Panc1 (cell line): ENCODE measurements at regions not wholly inside any gene's neighbourhood (a gene's known extent, or its start where the extent isn't known, plus 50 kb on each side); places are given as distances from the start of the nearest gene placed in this dataset.

ENCODE experiments used
- ATAC-seq: fragments of 200-7000 bp; cut with Tn5 transposase; 2 replicates; pipeline ENCODE4 v1.9.1; 2020; ENCODE audit warnings: mild to moderate bottlenecking, moderate library complexity
- BruUV-seq: library from RNA; stranded (reverse); fragments of 400-500 nt; replicated peaks from 2 replicates; lab custom pipeline; 2021; lab: Mats Ljungman, UMichigan
- CTCF ChIA-PET: fragments of 300-600 bp; sonication (Branson Sonifier 250); formaldehyde crosslinking; loops from one replicate; lab custom pipeline; 2022; ENCODE audit warnings: antibody characterized with exemption; lab: Charles Lee
- POLR2A ChIA-PET: fragments of 300-600 bp; sonication (Branson Sonifier 250); formaldehyde crosslinking; loops from one replicate; lab custom pipeline; 2022; ENCODE audit warnings: antibody characterized with exemption; lab: Charles Lee
- DNase-seq: peaks from one replicate; pipeline ENCODE4 v3.0.0-alpha.2; 2010; ENCODE audit warnings: low read depth, low spot score
- H3K27ac ChIP-seq: 2 replicates; pipeline ENCODE4 v1.5.1; 2011; ENCODE audit warnings: mild to moderate bottlenecking, low read length, inconsistent platforms
- H3K27me3 ChIP-seq: fragments of 200-500 bp; sonication (Bioruptor generic); 2 replicates; pipeline ENCODE4 v1.6.0; 2014; ENCODE audit warnings: low read length, inconsistent platforms; ENCODE audit not compliant: control insufficient read depth, insufficient read depth
- H3K36me3 ChIP-seq: fragments of 200-500 bp; sonication (Bioruptor generic); 2 replicates; pipeline ENCODE4 v1.5.1; 2014; ENCODE audit warnings: inconsistent platforms, mild to moderate bottlenecking, low read length, moderate library complexity; ENCODE audit not compliant: control insufficient read depth, insufficient read depth
- H3K4me1 ChIP-seq: 2 replicates; pipeline ENCODE4 v1.5.1; 2011; ENCODE audit warnings: inconsistent platforms, mild to moderate bottlenecking, low read length, moderate library complexity; ENCODE audit not compliant: control insufficient read depth, insufficient read depth
- H3K4me3 ChIP-seq, 2 experiments: 2 replicates each; pipeline ENCODE4 v1.5.1; 2011 to 2012; ENCODE audit warnings: low read depth in 2 of 2, low read length in 2 of 2, mild to moderate bottlenecking in 2 of 2, inconsistent platforms in 1 of 2, moderate library complexity in 1 of 2
- H3K9me3 ChIP-seq: fragments of 200-500 bp; sonication (Bioruptor generic); 2 replicates; pipeline ENCODE4 v1.5.1; 2014; ENCODE audit warnings: low read depth, mild to moderate bottlenecking, inconsistent platforms, low read length, moderate library complexity; ENCODE audit not compliant: control insufficient read depth, insufficient read depth
- POLR2AphosphoS5 ChIP-seq: IDR thresholded peaks from 2 replicates; pipeline ENCODE4 v1.6.1; 2012; ENCODE audit warnings: mild to moderate bottlenecking, low read depth, low read length, moderate library complexity
- REST ChIP-seq, 2 experiments: IDR thresholded peaks; 2 replicates each; pipeline ENCODE4 v1.6.1; 2011 to 2012; ENCODE audit warnings: low read depth in 2 of 2, control low read depth in 1 of 2, low read length in 1 of 2, mild to moderate bottlenecking in 1 of 2, moderate library complexity in 1 of 2; ENCODE audit not compliant: insufficient read depth in 1 of 2
- SIN3A ChIP-seq: IDR thresholded peaks from 2 replicates; pipeline ENCODE4 v1.6.1; 2012; ENCODE audit warnings: low read depth, mild to moderate bottlenecking, low read length, moderate library complexity, borderline replicate concordance; ENCODE audit not compliant: insufficient read depth
- TCF7L2 ChIP-seq: IDR thresholded peaks from 2 replicates; pipeline ENCODE4 v1.6.1; 2011; ENCODE audit warnings: mild to moderate bottlenecking, low read depth, low read length, inconsistent platforms
- in situ Hi-C: cut with HindIII; loops from 2 replicates; pipeline ENCODE4 v1.10.0; 2016; ENCODE audit warnings: low sequenced_read_pairs, low pct_unique_long_range_greater_than_20kb
- intact Hi-C: fragments of 100-400 bp; cut with micrococcal nuclease; formaldehyde crosslinking; loops from one replicate; pipeline ENCODE4 v1.10.0; 2022; ENCODE audit not compliant: unreplicated experiment
- TF ChIP-seq, protein P1 (sequence below): fragments of 450-650 bp; IDR thresholded peaks from 2 replicates; pipeline ENCODE4 v1.5.1; 2017; ENCODE audit warnings: mild to moderate bottlenecking

DNA sequence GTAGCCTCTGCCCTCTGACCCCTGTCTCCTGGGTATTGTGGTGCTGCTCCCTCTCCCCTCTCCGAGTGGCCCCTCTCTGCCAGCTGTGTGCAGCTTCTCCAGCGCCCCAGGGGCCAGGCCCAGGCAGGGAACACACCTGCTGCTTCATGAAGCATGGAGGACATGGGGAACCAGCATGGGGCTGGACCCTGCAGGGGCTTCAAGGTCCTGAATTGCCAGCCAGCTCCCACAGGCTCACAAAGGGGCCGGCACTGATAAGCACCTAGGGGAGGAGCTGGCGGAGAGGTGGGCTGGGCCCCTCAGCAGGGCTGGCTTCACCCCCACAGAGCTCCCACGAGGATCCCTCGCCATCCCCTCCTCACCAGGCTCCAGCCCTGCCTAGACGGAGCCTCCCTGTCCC is 77.4 kb upstream of the GPC1 start:
- ChIA-PET POLR2A (no interaction called here), CTCF (no interaction called here)
- BruUV-seq: no TSS peak
- peak; percentile 32; the same call in 1 of the 2 replicates for ATAC-seq
- H3K27me3 ChIP-seq: no peaks in the 10 kb centered on the region
- H3K4me1 ChIP-seq: no peaks in the 10 kb centered on the region
- H3K4me3 ChIP-seq: no peak overlapping the region
- TF ChIP-seq POLR2AphosphoS5: no peak
- no peak for TF ChIP-seq SIN3A
- no peak for TF ChIP-seq REST (IDR thresholded peaks at IDR 0.05; ENCODE audit: insufficient read depth in 1 of 2, low read depth in 2 of 2, low read length in 1 of 2)
- intact Hi-C loops: no loop called here
- H3K9me3 ChIP-seq: peaks cover 6% of the 10 kb centered on the region; the same call in 1 of the 2 replicates
- H3K27ac ChIP-seq: no peak overlapping the region
- H3K36me3 ChIP-seq: no peaks in the 10 kb centered on the region
- no peak for DNase-seq
- in situ Hi-C loops: no loop called here

DNA sequence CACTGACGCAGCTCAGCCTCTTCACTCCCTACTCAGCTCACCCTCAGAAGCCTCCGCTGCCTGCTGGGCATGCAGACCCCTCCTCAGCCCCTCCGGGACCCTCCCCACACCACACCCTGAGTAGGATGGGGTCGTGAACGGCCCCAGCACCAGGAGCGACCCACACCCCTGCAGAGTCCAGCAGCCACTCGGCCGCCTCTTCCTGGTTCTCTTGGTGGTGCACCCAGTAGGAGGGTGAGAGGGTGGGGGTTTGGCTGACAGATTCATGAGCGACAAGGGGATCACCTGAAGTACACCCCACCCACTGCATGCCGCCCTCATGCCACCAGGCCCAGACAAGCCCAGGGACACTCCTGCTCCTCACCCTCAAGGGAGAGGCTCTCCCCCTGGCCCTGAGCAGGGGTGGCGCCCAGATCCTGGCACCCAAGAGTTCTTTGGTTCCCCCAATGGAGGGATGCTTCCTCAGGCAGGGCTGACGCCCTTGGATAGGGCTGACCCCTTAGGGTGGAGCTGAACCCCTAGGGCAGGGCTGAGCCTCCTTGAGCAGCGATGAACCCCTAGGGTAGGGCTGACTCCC is 76.6 kb upstream of the GPC1 start:
- no peak for TF ChIP-seq TCF7L2
- no peak for TF ChIP-seq SIN3A
- no peak for TF ChIP-seq POLR2AphosphoS5
- TF ChIP-seq, protein P1, sequence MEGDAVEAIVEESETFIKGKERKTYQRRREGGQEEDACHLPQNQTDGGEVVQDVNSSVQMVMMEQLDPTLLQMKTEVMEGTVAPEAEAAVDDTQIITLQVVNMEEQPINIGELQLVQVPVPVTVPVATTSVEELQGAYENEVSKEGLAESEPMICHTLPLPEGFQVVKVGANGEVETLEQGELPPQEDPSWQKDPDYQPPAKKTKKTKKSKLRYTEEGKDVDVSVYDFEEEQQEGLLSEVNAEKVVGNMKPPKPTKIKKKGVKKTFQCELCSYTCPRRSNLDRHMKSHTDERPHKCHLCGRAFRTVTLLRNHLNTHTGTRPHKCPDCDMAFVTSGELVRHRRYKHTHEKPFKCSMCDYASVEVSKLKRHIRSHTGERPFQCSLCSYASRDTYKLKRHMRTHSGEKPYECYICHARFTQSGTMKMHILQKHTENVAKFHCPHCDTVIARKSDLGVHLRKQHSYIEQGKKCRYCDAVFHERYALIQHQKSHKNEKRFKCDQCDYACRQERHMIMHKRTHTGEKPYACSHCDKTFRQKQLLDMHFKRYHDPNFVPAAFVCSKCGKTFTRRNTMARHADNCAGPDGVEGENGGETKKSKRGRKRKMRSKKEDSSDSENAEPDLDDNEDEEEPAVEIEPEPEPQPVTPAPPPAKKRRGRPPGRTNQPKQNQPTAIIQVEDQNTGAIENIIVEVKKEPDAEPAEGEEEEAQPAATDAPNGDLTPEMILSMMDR: no peak
- no peak for TF ChIP-seq REST (IDR thresholded peaks at IDR 0.05; ENCODE audit: insufficient read depth in 1 of 2, low read depth in 2 of 2, low read length in 1 of 2)
- intact Hi-C loops: no loop called here
- POLR2A ChIA-PET: no interaction called here
- DNase-seq (no peak), ATAC-seq (no peak)
- Histone ChIP-seq H3K9me3 (peaks cover 6% of the 10 kb centered on the region; the same call in 1 of the 2 replicates), H3K36me3 (no peaks in the 10 kb centered on the region), H3K27ac (no peak overlapping the region), H3K4me1 (no peaks in the 10 kb centered on the region), H3K27me3 (no peaks in the 10 kb centered on the region), H3K4me3 (no peak overlapping the region)
- no TSS peak for BruUV-seq
- in situ Hi-C loops: no loop called here
- CTCF ChIA-PET: no interaction called here
